Mammary epithelial cell (primary cell): ENCODE measurements at regions not wholly inside any gene's neighbourhood (a gene's known extent, or its start where the extent isn't known, plus 50 kb on each side); places are given as distances from the start of the nearest gene placed in this dataset.

Source experiments
- CTCF ChIP-seq, 2 donors: IDR thresholded peaks in 1 of 2; conservative IDR thresholded peaks in 1 of 2; 2 replicates each; pipeline ENCODE4 v1.5.1; 2011 to 2012; ENCODE audit warnings: inconsistent platforms in 2 of 2, low read length in 2 of 2, mild to moderate bottlenecking in 2 of 2, control low read depth in 1 of 2, low read depth in 1 of 2; ENCODE audit not compliant: insufficient read depth in 1 of 2; ENCODE audit errors: extremely low read depth in 1 of 2
- EZH2 ChIP-seq: IDR thresholded peaks from 2 replicates; pipeline ENCODE4 v1.6.1; 2012; ENCODE audit warnings: low read length, inconsistent platforms, borderline replicate concordance

- TF ChIP-seq CTCF (conservative IDR thresholded peaks at IDR 0.05 in 1 of 2, IDR thresholded peaks at IDR 0.05 in 1 of 2; ENCODE audit: extremely low read depth in 1 of 2, insufficient read depth in 1 of 2, low read depth in 1 of 2, low read length in 2 of 2) (no peak), EZH2 (no peak)
These were observed 94.6 kb upstream of the COL8A1 start for GRCh38 chr3:99543796-99544195.
